Adrenal gland (tissue), 5 donors: ENCODE measurements at regions not wholly inside any gene's neighbourhood (a gene's known extent, or its start where the extent isn't known, plus 50 kb on each side); places are given as distances from the start of the nearest gene placed in this dataset.

Source experiments
- POLR2A ChIP-seq, 2 donors: fragments of 450-650 bp; IDR thresholded peaks; one replicate each; pipeline ENCODE4 v1.6.1; 2017; ENCODE audit warnings: antibody characterized with exemption in 2 of 2, mild to moderate bottlenecking in 2 of 2, moderate library complexity in 1 of 2
- TF ChIP-seq, protein P1 (sequence below), 6 experiments: fragments of 450-650 bp in 4 of 6; fragments of 200-600 bp in 2 of 6; sonication (generic) in 1 of 6; IDR thresholded peaks; 1 replicate in 5 of 6; 2 replicates in 1 of 6; pipeline versions ENCODE4 v1.5.1 to v1.8.0; 2016 to 2021; ENCODE audit warnings: antibody characterized with exemption in 6 of 6, mild to moderate bottlenecking in 2 of 6, moderate library complexity in 1 of 6
- donor health status: DM: no; HTN: no; CAD: no.

DNA sequence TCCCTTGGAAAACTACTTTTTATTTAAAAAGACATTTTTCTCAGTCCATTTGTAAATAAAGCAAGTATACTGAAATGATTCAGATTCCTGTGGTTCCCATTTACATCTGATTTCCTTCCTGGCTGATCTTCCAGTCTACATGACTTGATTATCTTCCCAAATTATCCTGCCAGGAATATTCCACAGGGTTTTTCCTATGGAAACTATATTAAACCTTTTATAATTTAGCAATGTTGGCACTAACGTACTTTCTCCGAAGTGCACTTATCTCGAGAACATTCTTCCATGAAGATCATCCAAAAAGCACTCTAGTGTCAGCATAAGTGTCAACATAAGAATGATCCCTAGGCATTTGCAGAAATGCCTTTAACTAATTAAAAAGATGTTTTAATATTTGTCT lies 347.7 kb upstream of the KIF2B start:
- TF ChIP-seq, protein P1, sequence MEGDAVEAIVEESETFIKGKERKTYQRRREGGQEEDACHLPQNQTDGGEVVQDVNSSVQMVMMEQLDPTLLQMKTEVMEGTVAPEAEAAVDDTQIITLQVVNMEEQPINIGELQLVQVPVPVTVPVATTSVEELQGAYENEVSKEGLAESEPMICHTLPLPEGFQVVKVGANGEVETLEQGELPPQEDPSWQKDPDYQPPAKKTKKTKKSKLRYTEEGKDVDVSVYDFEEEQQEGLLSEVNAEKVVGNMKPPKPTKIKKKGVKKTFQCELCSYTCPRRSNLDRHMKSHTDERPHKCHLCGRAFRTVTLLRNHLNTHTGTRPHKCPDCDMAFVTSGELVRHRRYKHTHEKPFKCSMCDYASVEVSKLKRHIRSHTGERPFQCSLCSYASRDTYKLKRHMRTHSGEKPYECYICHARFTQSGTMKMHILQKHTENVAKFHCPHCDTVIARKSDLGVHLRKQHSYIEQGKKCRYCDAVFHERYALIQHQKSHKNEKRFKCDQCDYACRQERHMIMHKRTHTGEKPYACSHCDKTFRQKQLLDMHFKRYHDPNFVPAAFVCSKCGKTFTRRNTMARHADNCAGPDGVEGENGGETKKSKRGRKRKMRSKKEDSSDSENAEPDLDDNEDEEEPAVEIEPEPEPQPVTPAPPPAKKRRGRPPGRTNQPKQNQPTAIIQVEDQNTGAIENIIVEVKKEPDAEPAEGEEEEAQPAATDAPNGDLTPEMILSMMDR (IDR thresholded peaks at IDR 0.05), result no peak
- no peak for TF ChIP-seq POLR2A (IDR thresholded peaks at IDR 0.05)
